SU-DHL-6 (cell line): ENCODE measurements at regions not wholly inside any gene's neighbourhood (a gene's known extent, or its start where the extent isn't known, plus 50 kb on each side); places are given as distances from the start of the nearest gene placed in this dataset.

Experiments used
- H2AFZ ChIP-seq: fragments of 200-600 bp; sonication (generic); 2 replicates; pipeline ENCODE4 v1.6.1; 2014; ENCODE audit warnings: low read depth, mild to moderate bottlenecking, moderate library complexity, mixed read lengths, antibody characterized with exemption, low read length; ENCODE audit not compliant: severe bottlenecking
- H3F3A ChIP-seq: fragments of 200-600 bp; shearing (Covaris generic); 2 replicates; pipeline ENCODE4 v1.6.0; 2016; ENCODE audit warnings: antibody characterized with exemption, mild to moderate bottlenecking; ENCODE audit not compliant: insufficient read depth
- H3K27ac ChIP-seq: fragments of 200-600 bp; sonication (generic); 2 replicates; pipeline ENCODE4 v1.5.1; 2016; ENCODE audit warnings: low read depth, mild to moderate bottlenecking, low read length, moderate library complexity, mixed read lengths
- H3K27me3 ChIP-seq: fragments of 200-600 bp; sonication (generic), shearing (Covaris generic); 2 replicates; pipeline ENCODE4 v1.6.0; 2014; ENCODE audit warnings: mild to moderate bottlenecking, low read length
- H3K36me3 ChIP-seq: fragments of 200-600 bp; sonication (generic); 2 replicates; pipeline ENCODE4 v1.6.1; 2014; ENCODE audit warnings: mild to moderate bottlenecking, low read length, mixed read lengths
- H3K4me2 ChIP-seq: fragments of 300-600, 200-600 bp; shearing (Covaris generic), sonication (generic); 2 replicates; pipeline ENCODE4 v1.6.0; 2014; ENCODE audit warnings: low read length, low read depth, mild to moderate bottlenecking; ENCODE audit not compliant: poor library complexity, severe bottlenecking
- H3K4me3 ChIP-seq: fragments of 200-600 bp; sonication (generic); 2 replicates; pipeline ENCODE4 v1.5.1; 2014; ENCODE audit warnings: antibody characterized with exemption, low read length, mild to moderate bottlenecking, mixed read lengths; ENCODE audit not compliant: insufficient read depth, poor library complexity, severe bottlenecking
- H3K79me2 ChIP-seq: fragments of 200-600 bp; sonication (generic); 2 replicates; pipeline ENCODE4 v1.6.1; 2014; ENCODE audit warnings: mild to moderate bottlenecking, low read length, moderate library complexity; ENCODE audit not compliant: insufficient read depth
- H3K9ac ChIP-seq: fragments of 200-600 bp; sonication (generic); 2 replicates; pipeline ENCODE4 v1.7.0; 2014; ENCODE audit warnings: mild to moderate bottlenecking, low read length
- H3K9me2 ChIP-seq: fragments of 200-600 bp; sonication (generic); replicated peaks from 2 replicates; pipeline ENCODE4 v1.6.1; 2014; ENCODE audit warnings: low read length; ENCODE audit not compliant: insufficient read depth
- H3K9me3 ChIP-seq: fragments of 200-600 bp; sonication (generic); 2 replicates; pipeline ENCODE4 v1.6.1; 2014; ENCODE audit warnings: low read length, mixed read lengths; ENCODE audit not compliant: insufficient read depth
- H4K20me1 ChIP-seq: fragments of 200-600 bp; sonication (generic); 2 replicates; pipeline ENCODE4 v1.6.1; 2014; ENCODE audit warnings: low read depth, mild to moderate bottlenecking, antibody characterized with exemption, low read length, moderate library complexity, mixed read lengths
- EZH2phosphoT487 ChIP-seq: fragments of 200-600 bp; sonication (generic), shearing (Covaris generic); conservative IDR thresholded peaks from 2 replicates; pipeline ENCODE4 v1.6.1; 2018; ENCODE audit warnings: mild to moderate bottlenecking, antibody characterized with exemption, low read length, moderate library complexity, mixed read lengths
- TF ChIP-seq, protein P1 (sequence below): fragments of 200-600 bp; sonication (generic); IDR thresholded peaks from one replicate; pipeline ENCODE4 v1.5.1; 2017; ENCODE audit warnings: antibody characterized with exemption, mild to moderate bottlenecking, low read length, moderate library complexity; ENCODE audit not compliant: insufficient read depth, poor library complexity, severe bottlenecking

DNA sequence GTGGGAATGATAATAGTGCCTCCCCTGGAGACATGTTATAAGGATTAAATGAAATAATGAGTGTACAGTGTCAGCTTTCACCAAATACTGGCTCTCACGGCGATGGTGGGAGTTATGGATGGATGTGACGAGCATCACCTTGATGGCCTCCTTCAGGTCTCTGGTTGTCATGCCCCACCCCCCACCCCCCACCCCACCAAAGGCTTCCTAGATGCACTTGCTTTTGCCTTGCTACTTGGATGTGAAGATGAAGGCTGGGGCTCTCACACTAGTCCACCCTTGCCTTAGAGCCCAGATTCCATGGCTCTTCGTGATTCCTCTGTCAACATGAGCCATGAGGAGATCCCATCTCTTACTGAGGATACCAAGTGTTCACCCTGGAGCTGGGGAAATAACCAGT, 412.3 kb downstream of the NPHP4 start:
- Histone ChIP-seq H3K9me3 (no peaks in the 10 kb centered on the region), H3F3A (no peaks in the 10 kb centered on the region), H3K27me3 (no peaks in the 10 kb centered on the region), H2AFZ (no peak overlapping the region), H3K4me2 (no peak overlapping the region), H3K9me2 (no peaks in the 10 kb centered on the region), H4K20me1 (no peaks in the 10 kb centered on the region), H3K36me3 (no peaks in the 10 kb centered on the region), H3K4me3 (no peak overlapping the region), H3K79me2 (no peaks in the 10 kb centered on the region), H3K27ac (no peak overlapping the region), H3K9ac (no peak overlapping the region)
- no peak for TF ChIP-seq EZH2phosphoT487
- TF ChIP-seq, protein P1, sequence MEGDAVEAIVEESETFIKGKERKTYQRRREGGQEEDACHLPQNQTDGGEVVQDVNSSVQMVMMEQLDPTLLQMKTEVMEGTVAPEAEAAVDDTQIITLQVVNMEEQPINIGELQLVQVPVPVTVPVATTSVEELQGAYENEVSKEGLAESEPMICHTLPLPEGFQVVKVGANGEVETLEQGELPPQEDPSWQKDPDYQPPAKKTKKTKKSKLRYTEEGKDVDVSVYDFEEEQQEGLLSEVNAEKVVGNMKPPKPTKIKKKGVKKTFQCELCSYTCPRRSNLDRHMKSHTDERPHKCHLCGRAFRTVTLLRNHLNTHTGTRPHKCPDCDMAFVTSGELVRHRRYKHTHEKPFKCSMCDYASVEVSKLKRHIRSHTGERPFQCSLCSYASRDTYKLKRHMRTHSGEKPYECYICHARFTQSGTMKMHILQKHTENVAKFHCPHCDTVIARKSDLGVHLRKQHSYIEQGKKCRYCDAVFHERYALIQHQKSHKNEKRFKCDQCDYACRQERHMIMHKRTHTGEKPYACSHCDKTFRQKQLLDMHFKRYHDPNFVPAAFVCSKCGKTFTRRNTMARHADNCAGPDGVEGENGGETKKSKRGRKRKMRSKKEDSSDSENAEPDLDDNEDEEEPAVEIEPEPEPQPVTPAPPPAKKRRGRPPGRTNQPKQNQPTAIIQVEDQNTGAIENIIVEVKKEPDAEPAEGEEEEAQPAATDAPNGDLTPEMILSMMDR = no peak

DNA sequence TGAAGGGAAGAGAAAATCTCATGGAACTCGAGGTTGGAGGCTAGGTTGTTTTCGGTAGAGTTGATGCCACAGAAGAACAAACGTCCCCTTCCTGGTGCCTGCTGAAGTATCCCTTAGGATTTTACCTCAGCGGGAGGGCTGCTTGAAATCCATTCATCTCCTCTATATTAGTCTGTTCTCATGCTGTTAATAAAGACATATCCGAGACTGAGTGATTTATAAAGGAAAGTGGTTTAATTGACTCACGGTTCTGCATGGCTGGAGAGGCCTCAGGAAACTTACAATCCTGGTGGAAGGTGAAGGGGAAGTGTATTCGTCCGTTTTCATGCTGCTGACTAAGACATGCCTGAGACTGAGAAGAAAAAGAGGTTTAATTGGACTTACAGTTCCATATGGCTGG, 413.5 kb downstream of the NPHP4 start:
- H3K4me3 ChIP-seq = no peak overlapping the region
- H2AFZ ChIP-seq = no peak overlapping the region
- H3F3A ChIP-seq = no peaks in the 10 kb centered on the region
- H3K9me2 ChIP-seq = no peaks in the 10 kb centered on the region
- no peak overlapping the region for H3K9ac ChIP-seq
- H3K79me2 ChIP-seq = no peaks in the 10 kb centered on the region
- no peaks in the 10 kb centered on the region for H4K20me1 ChIP-seq
- no peak for TF ChIP-seq EZH2phosphoT487
- TF ChIP-seq, protein P1 = no peak
- no peak overlapping the region for H3K4me2 ChIP-seq
- no peak overlapping the region for H3K27ac ChIP-seq
- no peaks in the 10 kb centered on the region for H3K36me3 ChIP-seq
- no peaks in the 10 kb centered on the region for H3K9me3 ChIP-seq
- no peaks in the 10 kb centered on the region for H3K27me3 ChIP-seq

DNA sequence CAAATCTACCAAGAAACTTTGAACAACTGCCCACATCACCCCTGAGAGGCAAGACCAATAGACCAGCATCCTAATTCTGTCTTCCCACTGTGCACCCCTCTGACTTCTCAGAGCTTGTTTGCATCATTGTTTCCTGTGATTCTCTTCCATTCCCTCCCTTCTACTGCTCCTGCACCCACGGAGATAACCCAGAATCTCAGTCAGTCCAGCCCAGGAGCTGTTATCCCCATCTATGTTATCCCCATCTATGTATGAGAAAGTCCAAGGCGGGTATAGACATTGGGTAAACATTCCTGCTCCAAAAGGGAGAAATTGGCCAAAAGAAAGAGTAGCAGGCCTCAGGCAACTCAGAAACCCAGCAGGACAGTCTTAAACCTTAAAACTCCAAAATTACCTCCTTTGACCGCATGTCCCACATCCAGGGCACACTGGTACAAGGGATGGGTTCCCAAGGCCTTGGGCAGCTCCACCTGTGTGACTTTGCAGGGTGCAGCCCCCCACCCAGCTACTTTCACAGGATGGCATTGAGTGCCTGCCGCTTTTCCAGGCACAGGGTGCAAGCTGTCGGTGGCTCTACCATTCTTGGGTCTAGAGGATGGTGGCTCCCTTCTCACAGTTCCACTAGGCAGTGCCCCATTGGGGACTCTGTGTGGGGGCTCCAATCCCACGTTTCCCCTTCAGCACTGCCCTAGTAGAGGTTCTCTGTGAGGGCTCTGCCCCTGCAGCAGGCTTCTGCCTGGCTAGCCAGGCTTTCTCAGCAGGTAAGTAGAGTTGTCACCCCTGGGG, 414.8 kb downstream of the NPHP4 start:
- Histone ChIP-seq H3K9ac (no peak overlapping the region), H3K9me2 (no peaks in the 10 kb centered on the region), H2AFZ (no peak overlapping the region), H3K4me2 (no peak overlapping the region), H3K9me3 (no peaks in the 10 kb centered on the region), H3K27me3 (no peaks in the 10 kb centered on the region), H3K79me2 (no peaks in the 10 kb centered on the region), H3F3A (no peaks in the 10 kb centered on the region), H4K20me1 (no peaks in the 10 kb centered on the region), H3K27ac (no peak overlapping the region), H3K36me3 (no peaks in the 10 kb centered on the region), H3K4me3 (no peak overlapping the region)
- TF ChIP-seq EZH2phosphoT487 = no peak
- TF ChIP-seq, protein P1 = no peak
